HG02678 (cell line): ENCODE measurements at regions not wholly inside any gene's neighbourhood (a gene's known extent, or its start where the extent isn't known, plus 50 kb on each side); places are given as distances from the start of the nearest gene placed in this dataset.
A peak's percentile ranks its signal among the peaks of the same experiment; 100 is the strongest.

ENCODE experiments used
- ATAC-seq: cut with Tn5 transposase; IDR thresholded peaks from one replicate; pipeline ENCODE4 v1.9.1; 2021; ENCODE audit warnings: mild to moderate bottlenecking, moderate library complexity; ENCODE audit not compliant: unreplicated experiment

DNA sequence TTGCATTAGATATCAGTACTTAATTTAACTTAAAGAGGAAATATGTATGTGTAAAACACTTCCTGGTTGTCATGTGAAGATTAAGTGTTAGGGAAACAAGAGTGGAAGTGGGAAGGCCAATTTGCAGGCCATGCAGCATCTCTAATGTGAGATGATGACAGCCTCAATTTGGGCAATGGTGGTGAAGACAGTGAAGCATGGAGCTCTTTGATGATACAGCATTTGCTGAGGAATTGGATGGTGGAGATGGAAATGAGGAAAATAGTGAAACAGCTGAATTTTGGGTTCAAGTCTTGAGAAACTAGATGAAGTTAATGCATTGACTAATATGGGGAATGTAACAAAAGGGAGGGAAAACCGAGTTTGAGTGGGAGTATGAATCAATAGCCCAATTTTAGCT is 231.7 kb upstream of the MIR17HG start:
- no peak for ATAC-seq

GRCh38 chr13:91117351-91117750 is 230.1 kb upstream of the MIR17HG start:
- no peak for ATAC-seq

- no peak for ATAC-seq
These were observed 227.8 kb upstream of the MIR17HG start for GRCh38 chr13:91119643-91120042.

DNA sequence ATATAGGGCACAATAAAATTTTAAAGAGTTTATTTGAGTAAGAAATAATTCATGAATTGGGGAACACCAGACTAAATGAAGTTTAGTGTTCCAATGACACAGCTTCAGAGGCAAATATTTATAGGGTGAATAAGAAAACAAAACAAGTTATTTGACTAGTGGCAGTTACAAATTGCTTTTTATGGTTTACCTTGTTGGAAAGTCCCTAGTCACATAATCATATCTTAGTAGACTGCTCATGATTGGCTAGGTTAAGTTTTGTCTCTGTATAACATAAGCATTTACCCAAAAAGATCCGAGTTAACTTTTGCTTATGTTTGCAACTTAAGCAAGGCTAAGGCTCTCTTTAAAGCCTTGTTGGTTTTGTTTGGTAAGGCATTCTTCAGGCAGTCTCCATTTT is 224.7 kb upstream of the MIR17HG start:
- ATAC-seq, result no peak

GRCh38 chr13:91123456-91124127 is 223.9 kb upstream of the MIR17HG start:
- peak; percentile 36 for ATAC-seq

DNA sequence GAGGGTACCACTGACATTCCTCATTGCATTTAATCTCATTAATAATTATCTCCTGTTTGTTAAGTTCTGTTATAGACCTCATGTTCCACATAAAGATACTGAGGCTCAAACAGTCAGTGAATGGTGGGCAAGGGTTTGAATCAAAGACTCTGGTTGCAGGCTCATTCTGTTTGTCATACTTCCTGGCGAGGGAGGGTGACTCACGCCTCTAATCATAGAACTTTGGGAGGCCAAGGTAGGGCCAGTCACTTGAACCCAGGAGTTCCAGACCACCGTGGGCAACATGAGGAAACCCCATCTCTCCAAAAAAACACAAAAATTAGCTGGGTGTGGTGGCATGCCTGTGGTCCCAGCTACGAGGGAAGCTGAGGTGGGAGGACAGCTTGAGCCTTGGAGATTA is 220.7 kb upstream of the MIR17HG start:
- ATAC-seq, result no peak

- ATAC-seq, result no peak
These were observed 219.5 kb upstream of the MIR17HG start for GRCh38 chr13:91127995-91128394.

DNA sequence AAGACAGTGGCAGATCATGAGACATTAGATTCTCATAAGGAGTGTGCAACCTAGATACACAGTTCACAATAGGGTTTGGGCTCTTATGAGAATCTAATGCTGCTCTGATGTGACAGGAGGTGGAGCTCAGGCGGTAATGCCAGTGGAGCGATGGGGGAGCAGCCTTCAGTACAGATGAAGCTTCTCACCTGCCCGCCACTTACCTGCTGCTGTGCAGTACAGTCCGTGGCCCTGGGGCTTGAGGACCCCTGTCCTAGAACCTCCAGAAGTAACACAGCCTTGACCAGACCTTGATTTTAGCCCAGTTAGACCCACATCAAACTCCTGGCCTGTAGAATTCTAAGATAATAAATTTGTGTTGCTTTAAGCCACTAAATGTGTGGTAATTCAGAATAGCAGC is 215.1 kb upstream of the MIR17HG start:
- ATAC-seq, result no peak

DNA sequence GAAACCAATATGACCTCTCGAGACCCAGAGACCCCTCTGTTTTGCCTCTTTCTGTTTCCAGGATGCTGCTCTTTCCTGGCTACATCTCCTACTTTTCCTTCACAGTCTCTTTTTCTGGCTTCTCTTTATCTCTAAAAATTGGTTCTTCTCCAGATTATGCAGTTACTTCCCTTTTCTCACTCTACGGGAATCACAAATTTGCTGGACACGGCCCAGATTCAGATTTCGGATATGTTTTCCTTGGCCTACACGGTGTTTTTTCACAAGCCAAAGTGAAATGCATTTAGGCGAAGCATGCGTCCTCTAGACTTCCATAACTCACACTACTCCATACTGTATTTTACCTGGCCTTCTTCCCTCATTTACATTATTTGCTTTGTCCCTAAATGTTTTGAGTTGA is 214.7 kb upstream of the MIR17HG start:
- no peak for ATAC-seq

DNA sequence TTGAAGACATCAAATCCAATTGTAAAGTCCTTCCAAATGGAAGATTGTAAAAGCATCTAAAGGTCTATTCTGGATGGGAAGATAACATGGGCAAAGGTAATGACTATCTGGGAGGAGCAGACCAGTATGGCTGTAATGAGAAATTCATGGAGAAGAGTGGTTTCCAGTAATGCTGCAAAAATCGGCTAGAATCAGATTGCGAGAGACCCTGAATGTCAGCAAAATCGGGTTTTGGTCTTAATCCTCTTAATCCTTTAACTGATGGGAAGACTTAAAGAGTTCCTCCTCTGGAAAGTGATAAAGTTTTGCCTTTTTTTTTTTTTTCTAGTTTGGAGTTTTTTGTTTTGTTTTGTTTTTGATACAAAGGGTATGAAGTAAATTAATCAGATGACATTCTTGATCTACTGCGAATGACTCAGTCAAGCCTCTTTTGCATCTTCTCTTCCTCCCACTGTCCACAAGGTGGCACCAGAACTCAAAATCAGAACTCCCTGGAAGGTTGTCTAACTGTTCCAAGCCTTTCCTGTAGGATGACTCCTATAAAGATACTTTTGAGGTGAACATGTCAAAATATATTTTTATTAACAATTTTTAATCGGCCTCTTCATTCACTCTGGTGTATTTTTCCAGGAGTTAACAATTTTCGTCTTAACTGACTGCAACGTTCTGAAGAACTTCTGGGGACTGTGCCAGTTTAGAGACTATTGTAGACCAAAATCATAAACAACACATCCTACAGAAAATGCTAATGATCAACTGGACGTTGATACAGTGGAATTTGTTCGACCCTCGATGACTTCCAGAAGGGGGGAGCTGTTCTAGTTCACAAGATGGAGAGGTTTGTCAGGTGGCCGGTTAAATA is 213.3 kb upstream of the MIR17HG start:
- peak; percentile 89 for ATAC-seq

DNA sequence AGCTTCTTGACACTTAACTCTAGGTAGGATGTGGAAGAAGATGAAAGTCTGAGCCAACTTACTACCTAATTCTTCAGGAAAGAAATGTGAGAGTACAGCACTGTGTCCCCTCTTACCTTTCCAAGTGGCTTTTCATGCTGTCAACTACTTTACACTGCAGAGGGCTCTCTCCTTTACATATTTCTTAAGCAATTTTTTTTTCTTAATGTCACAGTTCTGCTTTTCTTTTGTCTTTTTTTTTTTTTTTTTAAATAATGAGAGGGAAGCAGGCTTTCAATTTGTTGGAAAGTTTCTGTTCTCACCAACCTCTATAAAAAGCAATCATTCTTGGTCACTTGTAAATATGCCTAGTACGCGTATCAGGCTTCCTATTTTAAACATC is 212.7 kb upstream of the MIR17HG start:
- peak; percentile 8 for ATAC-seq

DNA sequence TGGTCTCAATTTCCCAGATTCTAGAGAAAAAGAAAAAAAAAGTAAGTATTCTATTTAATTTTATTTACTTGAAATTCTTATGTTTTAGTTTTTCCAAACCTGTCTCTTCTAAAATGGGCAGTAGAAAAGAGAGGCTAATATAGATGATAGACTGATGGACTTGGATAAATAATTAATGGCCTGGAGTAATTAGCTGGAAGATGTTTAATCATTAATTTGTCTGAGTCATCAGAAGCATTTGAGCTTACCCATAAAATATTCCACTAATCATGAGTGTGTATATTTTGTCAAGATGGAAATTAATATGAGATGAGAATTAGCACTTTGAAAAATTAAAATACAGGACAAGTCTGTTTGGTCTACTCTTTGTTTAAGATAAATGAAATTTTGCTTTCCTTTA is 212.1 kb upstream of the MIR17HG start:
- no peak for ATAC-seq

DNA sequence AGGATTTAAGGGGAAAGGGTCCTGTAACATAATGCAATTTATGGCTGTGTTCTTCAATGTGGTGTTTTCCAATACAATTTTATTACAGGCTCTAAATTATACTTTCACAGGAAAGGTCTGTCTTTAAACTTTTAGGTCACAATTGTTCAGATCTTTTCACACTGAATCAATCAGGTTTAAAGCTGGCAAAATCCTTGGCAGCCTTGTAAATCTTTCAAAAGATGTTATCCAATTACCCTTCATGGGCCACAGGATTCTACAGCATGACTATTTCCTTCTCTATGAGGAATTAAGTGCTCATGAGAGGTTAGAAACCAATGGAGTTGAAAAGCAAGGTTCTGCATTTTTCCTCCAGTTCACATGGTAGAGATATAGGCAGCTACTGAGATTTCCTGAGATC is 211.5 kb upstream of the MIR17HG start:
- ATAC-seq, result no peak

- no peak for ATAC-seq
These were observed 210.7 kb upstream of the MIR17HG start for GRCh38 chr13:91136806-91137205.

DNA sequence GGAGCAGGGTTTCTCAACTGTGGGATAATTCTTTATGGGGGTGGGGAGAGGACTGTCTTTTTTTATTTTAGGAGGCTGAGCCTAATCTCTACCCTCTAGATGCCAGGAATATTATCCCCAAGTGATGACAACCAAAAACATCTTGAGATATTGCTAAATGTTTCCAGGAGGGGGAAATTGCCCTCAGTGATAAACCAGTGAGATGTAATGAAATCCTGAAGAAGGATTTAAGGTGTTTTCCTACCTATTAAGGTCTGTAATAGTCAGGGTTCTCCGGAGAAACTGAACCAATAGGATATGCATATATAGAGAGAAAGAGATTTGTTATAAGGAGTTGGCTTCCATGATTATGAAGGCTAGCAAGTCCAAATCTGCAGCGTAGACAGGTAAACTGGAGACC is 208.3 kb upstream of the MIR17HG start:
- ATAC-seq, result no peak

DNA sequence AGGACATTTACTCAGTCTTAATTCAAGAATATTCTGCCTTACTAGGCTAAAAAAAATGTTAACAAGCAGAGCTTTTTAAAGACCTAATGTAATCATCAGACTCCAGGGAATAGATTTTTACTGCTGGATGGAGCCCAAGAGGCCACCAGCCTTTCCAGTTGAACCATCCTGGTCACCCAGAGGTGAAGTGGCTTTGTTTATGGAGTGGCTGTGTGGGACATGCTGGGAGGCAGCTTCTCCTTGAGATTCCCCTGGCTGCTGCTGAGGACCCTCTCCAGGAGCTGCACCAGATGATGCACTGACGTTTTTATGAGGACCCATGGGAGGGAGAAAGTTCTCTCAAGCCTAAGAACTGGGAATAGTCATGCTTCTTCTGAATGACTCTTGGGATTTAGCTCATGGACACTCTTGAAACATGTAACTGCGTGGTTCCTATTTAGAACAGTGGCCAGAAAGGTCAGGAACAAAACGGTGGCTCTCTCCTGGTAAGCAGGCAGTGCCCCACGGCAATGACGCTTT is 205.9 kb upstream of the MIR17HG start:
- no peak for ATAC-seq

GRCh38 chr13:91142572-91142971 is 204.9 kb upstream of the MIR17HG start:
- no peak for ATAC-seq

DNA sequence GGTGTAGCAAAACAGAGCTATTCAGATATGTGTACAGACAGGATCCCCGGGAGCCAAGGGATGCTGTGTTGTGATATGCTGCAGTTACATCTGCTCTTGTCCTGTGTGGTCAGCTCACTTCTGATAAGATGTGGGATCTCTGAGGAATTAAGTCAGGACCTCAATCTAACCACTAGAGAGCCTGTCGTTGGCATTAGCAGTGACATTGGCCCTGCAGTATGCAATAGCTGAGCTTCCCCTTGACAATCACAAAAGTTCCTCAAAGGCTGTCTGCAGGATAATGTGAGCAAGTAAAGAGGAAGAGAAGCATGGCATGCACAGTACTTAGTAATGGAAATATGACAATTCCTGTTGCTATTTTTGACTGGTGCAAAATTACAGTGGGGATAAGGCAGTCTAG is 203.4 kb upstream of the MIR17HG start:
- ATAC-seq, result no peak

DNA sequence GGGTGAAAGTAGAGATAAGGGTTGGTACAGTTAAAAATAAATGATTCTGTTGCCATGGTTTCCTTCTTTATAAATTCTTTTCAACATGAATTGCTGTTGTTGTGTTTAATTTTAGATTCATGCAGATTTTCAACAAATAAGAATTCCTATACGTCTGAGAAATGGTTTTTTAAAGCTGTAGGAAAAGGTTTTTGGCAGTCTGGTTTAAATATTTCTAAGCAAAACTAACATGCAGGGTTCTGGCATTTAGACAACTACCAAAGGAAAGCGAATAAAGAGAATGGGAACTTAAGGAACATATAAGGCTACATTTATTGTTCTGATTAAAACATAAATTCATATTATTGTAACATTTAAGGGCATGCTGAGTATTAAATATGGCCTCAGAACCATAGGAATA is 203.0 kb upstream of the MIR17HG start:
- ATAC-seq, result no peak

- ATAC-seq, result no peak
These were observed 201.8 kb upstream of the MIR17HG start for GRCh38 chr13:91145571-91146205.

- ATAC-seq, result no peak
These were observed 200.9 kb upstream of the MIR17HG start for GRCh38 chr13:91146601-91147000.

DNA sequence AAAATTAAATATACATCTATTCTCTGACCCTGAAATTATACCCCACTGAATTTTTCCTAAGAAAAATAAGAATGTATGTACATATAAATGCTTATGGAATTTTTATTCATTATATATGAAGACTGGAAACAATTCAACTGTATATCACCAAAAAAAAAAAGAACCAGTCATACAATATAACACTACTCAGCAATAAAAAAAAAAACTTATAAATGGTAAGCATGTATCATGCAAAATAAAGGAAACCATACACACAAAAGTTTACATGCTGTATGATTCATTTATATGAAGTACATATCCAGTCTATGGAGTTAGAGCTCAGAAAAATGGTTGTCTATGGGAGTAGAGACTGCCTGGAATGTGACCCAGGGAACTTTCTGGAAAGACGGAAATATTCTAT is 199.4 kb upstream of the MIR17HG start:
- ATAC-seq, result no peak
